DMS153 treated with DMSO at 0.1 percent for 48 hours (cell line): ENCODE measurements at regions not wholly inside any gene's neighbourhood (a gene's known extent, or its start where the extent isn't known, plus 50 kb on each side); places are given as distances from the start of the nearest gene placed in this dataset.
"Not testable (repeated sequence)": the region's sequence is repeated elsewhere in the genome, so short reads cannot be mapped to it uniquely, and the experiment has no call there.

Source experiments
- DNase-seq: peaks from one replicate; lab custom pipeline; 2025; ENCODE audit not compliant: unreplicated experiment; lab: John Stamatoyannopoulos, UW

DNA sequence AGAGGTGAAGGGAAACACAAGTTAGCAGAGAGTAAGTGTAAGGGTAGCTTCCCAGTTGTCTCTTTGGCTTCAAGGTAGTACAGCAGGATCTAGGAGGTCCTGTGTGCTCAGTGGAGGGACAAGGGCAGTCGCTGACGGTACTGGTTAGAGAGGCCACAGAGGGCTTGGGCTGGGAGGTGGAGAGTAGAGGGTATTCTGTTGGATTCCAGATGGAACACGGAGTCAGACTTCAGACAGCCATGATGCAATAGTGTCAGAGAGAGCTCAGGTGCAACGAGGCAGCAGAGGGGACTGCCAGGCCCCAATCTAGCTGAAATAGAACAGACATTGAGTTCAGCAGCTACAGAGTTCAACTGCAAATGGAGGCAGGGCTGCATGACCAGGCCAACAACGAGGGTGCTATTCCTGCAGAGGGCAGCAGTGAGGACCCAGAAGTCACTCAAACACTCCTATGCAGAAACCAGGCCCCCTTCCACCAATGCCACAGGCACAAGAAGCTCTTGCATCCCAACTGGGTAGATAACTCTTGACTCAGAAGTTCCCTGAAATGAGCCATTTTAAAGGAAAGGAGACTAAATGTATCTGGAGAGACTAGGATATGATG lies 325.0 kb upstream of the ESRRG start:
- no peak for DNase-seq

DNA sequence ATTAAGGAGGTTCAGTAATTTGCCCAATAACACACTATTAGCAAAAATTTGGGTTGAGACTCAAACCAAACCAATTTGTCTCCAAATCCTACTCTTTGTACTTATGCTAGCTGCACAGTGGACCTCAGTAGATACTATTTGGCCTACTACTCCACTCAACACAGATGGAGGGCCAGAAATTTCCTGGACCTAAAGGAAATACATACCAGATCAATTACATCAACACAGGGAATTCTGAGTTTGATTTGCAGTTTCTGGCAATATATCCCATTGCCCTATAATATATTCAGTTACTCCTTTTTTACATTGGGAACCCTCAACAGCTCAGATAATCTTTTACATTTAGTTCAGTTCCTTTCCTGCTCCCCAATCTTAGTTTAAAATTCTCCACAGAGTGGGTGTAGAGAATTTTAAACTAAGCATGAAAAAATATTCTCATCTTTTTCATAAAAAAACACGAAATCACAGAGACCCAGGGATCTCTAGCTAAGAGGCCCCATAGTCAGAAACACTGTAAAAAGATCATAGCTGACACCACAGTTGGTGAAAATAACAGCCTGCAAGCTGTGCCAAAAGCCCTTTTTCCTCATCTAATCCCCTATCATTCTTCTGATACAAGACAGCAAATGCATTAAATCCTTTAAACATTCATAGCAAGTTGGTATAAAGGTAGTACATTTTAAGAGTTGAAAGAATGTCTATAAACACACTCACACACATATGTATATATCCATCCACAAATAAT lies 317.7 kb upstream of the ESRRG start:
- DNase-seq = no peak

DNA sequence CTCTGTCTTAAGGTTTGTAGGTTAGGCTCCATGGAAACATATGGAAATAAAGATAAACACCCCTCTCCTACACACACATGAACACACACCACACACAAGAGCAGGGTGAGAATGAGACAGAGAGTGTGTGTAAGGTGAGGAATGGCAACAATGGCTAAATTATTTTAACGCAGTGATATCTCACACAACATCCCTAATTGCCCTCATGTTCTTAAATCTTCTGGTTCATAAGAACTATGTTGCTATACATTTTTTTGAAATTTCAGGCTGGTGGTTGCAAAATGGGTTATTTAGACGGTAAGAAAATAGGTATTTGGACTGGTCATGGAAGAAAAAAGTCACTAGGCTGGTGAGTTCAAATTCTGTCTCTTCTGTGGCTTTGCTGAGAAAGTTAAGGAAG lies 316.7 kb upstream of the ESRRG start:
- no peak for DNase-seq

DNA sequence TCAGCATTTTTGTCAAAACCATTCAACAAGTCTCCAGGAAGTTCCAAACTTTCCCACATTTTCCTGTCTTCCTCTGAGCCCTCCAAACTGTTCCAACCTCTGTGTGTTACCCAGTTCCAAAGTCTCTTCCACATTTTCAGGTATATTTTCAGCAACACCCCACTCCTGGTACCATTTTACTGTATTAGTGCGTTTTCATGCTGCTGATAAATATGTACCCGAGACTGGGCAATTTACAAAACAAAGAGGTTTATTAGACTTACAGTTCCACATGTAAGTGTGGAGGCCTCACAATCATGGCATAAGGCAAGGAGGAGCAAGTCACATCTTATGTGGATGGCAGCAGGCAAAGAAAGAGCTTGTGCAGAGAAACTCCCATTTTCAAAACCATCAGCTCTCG lies 315.9 kb upstream of the ESRRG start:
- not testable (repeated sequence) for DNase-seq

DNA sequence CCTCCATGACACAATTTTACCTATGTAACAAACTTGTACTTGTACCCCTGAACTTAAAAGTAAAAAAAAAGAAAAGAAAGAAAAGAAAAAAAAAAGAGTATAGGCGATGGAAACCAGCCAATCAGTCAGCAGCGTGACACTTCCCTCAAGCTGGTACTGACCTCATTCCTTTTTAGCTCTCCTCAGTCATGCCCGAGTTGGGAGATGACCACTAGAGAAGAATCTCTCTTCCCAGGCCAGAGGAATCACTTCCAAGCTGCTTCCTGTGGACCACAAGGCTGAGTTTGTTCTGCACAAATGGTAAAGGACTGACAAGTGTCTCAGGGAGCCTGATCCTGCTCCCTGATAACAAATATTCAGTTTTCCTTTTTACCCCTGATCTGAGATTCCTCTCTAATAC lies 313.5 kb upstream of the ESRRG start:
- DNase-seq = no peak

DNA sequence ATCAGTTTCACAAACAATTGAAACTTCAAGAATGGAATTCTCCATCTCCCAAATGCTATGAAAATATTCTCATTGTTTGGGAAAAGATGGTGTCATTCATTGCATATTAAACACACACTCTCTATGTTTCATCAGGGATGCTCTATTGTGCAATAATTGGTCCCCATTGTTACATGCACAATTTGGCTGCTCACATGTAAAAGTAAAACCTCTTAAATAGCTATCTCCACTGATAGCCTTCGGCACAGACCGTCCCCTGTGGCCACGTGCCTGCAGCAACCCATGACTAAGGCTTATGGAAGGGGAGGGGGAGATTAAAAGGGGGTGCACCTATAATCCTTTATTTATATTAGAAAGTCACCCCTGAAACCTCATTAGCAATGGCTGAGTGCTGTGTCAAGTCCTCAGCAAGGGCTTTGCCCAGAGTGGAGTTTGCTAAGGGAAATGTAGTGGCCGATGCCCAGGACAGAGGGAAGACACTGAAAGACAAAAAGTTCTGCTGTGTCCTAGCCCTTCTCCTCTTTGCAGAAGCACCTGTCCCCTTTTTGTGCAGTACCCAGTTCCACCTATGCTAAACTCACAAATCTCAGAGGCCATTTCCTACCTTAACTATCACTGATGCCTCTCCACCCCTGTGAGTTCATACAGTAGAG lies 309.6 kb upstream of the ESRRG start:
- DNase-seq = no peak

DNA sequence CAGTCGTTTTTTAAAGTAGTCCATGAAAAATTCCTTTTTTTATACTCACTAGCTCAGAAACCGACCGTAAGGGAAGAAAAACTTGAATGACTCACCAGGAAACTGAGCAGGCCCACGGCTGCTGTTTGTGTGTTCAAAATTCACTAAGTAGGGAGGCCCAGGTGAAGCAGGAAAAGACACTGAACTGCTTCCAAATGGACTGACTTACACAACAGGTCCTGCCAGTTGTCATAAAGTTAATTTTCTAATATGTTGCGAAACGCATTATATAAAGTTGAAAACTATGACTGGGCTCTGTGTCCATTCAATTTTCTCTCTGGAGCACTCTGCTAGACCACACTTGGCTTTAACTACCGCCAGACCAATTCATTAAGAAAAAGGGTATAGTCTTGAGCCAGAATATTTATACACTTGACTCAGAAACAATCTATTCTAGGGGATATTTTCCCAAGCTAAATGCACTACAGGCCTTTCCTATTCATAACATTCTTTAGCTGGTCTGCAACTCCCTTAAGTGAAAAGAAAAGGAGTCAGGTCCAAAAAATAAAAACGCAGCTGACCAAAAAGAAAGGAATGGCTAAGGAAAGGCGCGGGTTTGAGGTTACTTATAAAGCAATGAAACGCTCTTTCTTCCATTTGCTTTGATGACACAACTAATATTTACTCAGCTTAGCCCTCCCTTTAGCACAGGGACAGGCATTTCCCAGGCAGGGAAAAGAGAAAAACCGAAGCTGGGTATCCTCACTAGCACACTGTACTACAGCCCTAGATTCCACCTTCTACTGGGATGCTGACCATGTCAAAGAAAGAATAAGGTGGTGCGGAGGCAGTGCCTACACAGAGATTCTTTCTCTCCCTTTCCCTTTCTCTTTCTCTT lies 306.3 kb upstream of the ESRRG start:
- DNase-seq = no peak

DNA sequence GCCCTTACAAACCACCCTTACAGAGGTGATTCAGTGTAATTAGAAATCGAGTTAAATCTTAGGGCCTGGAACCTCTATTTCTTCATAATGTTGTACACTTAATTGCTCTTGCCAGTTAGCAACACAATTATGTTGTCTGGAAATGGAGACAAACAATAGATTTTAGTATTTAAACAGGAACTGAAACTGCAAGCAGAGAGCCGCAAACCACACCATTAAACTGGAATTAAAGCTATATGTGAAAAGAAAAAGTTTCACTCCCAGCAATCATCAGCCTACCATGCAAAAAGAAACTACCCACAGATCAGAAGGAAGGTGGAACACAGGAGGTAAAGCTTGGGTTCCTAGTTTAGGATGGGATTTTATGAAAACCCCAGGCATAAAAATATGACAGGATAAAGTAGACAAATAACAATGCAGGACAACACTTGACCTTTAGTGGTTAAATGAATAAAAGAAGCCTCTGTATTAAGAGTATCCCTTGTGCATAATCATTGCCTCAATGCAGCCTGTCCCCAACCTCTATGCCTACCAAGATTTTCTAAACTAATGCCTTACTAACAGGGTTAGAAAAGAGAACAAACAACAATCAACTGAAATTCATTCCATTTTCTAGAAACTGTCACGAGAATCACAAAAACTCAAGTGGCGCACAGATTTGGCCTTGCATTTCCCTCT lies 304.3 kb upstream of the ESRRG start:
- DNase-seq = no peak

DNA sequence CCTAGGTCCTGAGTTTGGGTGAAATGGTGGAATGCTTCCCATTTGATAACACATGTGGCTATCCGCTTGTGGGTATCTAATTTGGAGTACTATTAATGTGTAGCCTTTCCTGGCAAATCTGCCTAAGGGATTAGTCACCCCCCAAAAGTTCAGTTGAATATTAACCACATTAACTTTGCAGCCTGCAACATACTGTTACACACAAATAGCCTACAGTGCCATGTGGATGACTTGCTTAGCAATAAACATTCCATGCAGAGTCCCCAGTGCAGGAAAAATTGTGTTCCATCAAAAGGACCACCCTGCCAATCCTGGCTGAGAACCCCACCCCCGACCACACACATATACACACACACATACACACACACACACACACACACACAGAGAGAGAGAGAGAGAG lies 303.3 kb upstream of the ESRRG start:
- DNase-seq = no peak

DNA sequence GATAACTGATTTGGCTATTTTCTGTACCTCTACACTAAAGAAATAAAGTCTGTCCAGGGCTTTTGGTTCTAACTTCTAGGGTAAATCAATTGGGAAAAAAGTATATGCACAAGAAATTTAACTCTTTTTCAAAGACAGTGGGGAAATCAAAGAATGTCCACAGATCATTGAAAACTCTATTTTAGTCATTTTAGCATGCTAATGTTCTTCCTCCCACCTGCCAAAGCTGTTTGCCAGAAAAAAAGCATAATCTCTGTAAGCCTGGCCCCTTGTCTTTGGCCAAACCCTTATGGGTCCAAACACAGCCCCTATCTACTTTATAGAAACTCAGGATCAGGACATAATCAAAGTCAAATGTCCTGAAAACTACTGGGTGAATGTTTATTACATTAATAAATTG lies 302.2 kb upstream of the ESRRG start:
- DNase-seq = no peak

DNA sequence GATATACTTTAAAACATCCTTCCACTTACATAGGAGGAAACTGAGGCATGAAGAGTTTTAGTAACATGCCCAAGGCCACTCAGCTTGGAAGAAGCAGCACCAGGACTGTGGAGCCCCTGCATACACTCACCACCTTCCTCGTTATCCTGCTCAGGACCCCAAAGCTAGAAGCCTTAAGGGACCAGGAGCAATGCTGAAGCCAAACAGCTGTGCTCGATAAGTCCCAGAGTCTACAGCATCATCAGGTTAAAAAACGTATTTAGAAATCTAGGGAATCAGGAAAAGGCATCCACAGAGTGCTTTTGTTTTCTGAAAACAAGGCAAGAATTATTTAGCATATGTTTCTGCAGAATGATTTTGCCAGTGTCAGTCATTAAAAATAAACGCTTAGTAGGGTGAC lies 301.7 kb upstream of the ESRRG start:
- DNase-seq = no peak

DNA sequence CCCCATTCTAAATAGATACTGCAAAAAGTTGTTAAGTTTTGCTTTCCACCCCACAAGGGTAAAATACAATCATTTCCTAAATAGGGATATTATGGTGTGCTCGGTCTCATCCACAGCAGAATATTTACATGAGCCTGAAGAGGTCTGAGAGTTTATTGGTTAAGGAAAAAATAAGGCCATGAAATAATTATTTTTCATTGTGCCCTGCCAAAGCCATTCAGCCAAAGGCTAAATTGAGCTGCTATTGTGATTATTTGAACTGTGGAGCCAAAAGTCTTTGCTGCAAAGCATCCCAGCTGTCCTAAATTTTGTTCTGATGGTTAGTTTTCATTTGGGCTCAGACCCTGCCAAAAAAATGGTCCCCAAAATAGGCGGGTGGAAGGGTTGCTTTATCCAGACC lies 298.7 kb upstream of the ESRRG start:
- DNase-seq = no peak

DNA sequence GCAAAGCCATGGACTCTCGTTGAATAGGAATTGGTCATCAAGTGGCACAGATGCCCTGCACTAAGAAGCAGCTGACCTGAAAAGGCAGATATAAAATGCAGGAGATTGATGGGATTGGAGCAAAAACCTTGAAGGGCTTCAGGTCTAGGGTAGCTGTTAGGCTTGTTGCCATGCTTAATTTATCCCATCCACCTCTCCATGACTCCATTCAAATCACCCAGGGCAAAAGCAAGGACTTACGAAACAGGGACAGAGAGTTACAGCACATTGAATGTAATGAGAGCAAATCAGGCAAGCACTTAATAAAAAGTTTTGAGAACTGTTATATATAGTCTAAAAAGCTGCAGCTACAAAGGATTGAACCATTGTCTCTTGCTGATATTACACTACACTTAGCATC lies 298.2 kb upstream of the ESRRG start:
- no peak for DNase-seq

DNA sequence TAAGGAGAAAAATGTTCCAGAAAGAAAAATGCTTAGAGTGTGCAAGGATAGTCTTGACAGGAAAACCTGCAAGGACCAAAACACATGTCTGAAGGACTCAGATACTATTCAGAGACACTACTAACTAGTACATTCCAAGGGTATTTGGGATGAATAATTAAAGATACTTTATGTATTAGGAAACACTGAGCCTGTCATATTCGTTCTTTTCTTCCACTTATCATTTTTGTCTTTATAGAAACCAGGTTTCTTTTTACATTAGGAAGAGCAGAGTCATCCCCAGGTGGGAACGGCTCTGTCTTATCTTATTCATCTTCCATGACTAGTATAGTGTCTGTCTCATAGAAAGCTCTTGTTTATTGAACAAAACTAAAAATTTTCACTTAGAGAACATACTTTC lies 296.2 kb upstream of the ESRRG start:
- DNase-seq = no peak

DNA sequence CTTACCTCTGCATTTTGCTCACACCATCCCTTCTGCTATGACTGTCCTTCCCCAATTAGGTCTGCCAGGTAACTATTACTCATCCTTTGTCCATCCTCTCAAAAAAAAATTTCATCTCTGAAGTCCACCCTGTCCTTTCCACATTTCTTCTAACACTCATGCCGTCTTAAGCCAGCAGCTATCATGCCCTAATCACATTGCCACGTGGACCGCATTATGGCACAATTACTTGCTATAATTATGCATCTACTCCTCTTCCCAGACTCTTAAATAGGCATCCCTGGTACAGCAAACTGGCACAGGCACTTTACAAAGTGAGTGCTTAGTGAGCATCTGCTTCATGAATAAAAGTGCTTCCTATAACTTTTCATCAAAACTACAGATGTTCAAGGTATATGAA lies 295.4 kb upstream of the ESRRG start:
- DNase-seq = no peak

DNA sequence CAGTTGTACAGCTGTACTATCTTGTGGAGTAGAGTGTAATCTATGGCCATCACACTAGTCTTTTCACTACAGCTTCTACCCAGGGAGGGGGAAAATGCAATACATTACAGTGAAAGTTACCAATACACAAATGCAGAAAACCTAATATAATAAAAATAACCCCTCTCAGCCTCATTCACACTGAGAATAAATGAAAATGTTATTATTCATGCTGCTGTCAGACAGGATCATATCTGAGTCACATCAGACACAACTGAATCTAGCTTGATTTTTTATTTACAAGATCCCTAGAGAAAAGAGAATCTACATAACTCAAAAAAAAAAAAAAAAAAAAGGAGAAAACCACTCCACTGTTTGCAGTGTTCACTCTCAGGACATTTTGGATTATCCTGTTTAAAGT lies 293.9 kb upstream of the ESRRG start:
- no peak for DNase-seq

DNA sequence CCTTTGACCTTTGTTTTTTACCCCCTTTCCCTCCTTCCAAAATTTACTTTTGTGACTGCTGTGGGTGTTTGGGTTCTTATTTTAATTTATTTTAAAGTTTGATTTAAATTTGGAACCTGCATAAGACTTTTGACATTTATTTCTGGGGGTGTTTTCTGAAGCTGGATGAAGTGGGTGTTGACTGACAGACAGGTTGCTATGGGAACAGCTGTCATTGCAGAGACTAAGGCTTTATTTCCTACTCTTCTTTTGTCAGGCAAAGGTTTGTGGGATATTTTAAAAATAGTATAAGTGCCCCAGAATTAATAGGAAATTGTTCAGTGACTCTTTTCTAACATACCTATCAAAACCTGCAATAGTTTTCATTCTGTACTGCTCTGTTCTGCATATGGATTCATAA lies 290.8 kb upstream of the ESRRG start:
- DNase-seq = peak; percentile 7

DNA sequence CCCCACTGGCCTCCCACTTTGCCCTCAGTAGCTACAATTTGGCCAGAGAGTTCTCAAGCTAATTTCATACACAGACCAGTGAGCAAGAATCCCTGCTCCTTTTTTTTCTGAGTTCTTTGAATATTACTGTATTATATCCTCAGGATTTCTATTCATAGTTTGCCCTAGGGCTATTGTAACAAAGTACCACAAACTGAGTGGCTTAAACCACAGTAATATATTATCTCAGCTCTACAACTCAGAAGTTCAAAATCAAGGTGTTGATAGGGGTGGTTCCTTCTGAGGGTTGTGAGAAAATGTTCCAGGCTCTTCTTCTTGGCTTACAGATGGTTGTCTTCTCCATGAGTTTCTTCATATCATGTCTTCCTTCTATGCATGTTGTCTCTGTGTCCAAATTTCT lies 289.4 kb upstream of the ESRRG start:
- no peak for DNase-seq

DNA sequence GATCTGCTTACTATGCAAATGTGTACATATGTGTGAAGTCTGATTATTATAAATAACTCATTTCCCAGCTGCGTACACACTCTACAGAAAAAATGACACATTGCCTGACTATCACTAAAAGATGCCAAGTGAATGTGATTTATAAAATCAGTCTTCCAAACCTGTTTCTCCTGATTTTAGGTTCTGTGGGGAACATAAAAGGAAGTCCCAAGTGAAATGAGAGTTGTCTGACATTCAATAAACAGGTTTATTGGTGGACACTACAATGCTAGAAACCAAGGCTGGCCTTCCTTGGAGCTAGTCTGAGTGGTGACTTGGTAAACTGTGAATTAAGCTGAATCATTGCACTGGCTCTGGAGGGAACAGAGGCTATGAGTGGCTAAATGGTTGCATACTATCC lies 287.9 kb upstream of the ESRRG start:
- DNase-seq = no peak

DNA sequence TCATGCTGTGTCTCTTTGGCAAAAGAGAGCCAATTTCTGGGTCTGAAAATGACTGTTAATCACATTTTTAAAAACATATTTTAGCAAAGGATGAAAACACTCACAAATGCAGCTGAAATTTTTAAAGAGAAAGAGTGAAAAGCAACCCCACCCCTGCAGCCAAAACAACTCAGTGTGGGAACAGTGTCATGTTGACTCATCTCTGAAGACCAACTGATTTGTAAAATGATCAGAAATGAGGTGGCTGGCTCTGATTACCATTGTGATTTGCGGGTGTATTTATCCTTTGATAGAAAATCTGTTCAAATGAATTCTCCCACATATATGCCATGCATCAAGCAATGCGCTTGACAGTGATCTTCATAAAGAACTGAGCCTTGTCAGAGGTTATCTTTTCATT lies 287.0 kb upstream of the ESRRG start:
- no peak for DNase-seq

DNA sequence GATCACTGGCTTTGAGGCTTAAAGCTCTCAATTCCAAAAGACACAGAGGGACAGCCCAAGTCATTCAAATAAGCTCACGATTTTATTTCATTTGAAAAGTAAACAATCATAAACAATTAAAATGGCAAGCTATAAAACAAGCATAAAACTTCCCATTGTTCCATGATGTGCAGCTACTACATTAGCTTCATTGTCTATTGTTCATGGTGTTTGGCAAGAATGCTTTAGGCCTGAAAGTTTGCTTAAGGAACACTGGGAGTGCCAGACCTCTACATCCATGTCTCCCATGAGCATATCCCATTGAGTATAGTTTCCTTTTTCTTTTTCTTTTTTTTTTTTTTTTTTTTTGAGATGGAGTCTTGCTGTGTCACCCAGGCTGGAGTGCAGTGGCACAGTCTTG lies 286.1 kb upstream of the ESRRG start:
- DNase-seq = no peak
